Right lung (tissue), 2 donors: ENCODE measurements at regions not wholly inside any gene's neighbourhood (a gene's known extent, or its start where the extent isn't known, plus 50 kb on each side); places are given as distances from the start of the nearest gene placed in this dataset.

Source experiments
- DNase-seq, 2 donors: peaks; one replicate each; pipeline ENCODE4 v3.0.0-alpha.2; 2013

GRCh38 chr5:68479524-68479923, 264.0 kb downstream of the PIK3R1 start:
- DNase-seq = no peak

DNA sequence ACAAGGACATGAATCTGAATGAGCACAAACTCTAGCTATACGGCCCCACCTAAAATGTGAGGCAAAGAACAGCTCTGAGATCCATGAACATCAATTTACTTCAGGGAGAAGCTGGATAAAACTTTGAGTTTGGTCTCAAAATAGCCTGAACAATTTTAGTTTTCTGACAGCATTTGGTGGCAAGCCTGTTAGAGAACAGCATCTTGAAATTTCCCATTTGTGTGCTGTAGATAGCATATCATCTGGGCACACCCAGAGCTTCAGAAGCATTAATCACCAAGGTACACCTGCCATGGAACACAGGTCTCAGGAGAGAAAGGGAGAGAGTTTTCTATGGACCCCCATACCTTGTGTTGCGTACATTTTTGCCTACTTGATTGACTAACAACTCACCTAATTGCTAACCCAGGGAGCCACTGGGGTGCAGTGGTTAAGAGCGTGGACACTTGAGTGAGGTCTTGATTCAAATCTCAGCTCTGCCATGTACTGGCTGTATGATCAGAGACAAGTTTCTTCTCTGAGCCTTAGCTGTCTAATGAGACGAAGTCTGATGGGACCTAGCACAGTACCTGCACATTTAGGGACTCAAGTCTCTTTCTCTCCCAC, 264.9 kb downstream of the PIK3R1 start:
- DNase-seq = no peak

DNA sequence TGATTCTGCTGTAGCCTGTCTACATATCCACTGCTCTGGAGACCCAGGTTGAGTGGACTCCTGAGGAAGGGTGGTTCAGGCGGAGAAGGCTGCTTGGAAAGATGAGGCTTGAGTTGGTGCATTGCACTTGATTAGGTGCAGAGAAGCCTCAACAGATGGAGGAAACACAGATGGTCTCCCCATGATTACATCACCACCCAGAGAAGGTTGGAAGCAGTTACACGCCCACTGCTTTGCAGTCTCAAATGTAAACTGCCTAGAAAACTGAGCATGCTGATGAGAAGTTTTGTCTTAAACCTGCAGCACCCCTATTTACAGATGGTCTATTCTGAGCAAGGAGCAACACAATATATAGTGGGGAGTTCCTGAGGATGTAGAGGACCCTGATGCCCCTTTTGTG, 266.6 kb downstream of the PIK3R1 start:
- no peak for DNase-seq

DNA sequence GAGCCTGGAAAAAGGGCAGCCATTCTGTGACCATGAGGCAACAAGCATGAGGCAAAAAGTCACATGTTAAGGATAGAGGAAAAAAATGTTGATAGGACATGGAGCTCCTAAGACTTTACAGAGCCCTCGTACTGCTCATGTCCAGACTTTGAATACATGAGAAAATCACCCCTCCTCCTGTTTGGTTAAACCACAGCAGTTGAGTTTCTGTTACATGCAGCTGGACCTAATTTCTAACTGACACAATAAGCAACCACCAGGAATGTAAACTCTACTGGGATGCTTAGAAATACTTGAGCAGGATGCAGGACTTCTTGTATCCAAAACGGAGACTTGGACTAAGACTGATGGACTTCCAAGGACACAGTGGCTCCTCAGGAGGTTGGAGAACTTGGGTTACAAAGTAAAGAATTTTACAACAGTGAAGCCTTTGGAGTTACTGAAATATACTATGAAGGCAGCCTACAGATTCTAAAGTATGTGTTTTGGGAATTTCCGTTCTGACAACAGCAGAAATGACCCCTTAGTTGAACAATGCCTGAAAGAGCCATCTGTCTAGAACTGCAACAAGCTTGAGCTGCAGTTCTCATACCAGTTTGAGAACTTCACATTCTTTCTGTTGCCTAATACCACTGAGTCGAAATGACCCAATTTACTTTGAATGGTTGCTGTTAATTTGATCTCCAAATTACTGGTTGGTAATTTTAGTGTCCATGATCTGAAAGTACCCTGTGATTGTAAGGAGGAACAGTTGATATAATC, 268.9 kb downstream of the PIK3R1 start:
- no peak for DNase-seq

GRCh38 chr5:68489556-68489955, 274.0 kb downstream of the PIK3R1 start:
- no peak for DNase-seq

GRCh38 chr5:68490406-68490805, 274.9 kb downstream of the PIK3R1 start:
- DNase-seq = no peak

- DNase-seq = no peak
These were observed 279.2 kb downstream of the PIK3R1 start for GRCh38 chr5:68494771-68495170.

- DNase-seq = peak in 1 of 2 donors; percentile 17
These were observed 284.4 kb downstream of the PIK3R1 start for GRCh38 chr5:68499987-68500386.

GRCh38 chr5:68500813-68501212, 285.3 kb downstream of the PIK3R1 start:
- no peak for DNase-seq

DNA sequence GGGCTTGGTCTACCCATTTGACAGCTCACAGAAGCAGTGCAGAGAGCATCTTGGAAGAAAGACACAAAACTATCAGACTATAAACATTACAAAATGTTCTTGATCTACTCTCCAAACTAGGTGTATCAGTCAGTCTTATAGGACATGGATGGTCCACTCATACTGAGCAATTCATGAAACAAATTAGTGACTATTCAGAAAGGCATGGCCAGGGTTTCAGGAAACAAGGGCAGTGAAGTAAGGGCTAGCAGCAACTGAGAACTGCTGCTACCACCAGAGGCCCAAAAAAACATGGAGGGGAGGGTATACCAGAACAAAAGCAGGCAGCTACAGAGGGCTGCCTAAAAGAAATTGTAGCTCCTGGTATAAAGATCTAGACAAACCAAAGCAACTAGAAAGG, 287.0 kb downstream of the PIK3R1 start:
- DNase-seq = no peak

DNA sequence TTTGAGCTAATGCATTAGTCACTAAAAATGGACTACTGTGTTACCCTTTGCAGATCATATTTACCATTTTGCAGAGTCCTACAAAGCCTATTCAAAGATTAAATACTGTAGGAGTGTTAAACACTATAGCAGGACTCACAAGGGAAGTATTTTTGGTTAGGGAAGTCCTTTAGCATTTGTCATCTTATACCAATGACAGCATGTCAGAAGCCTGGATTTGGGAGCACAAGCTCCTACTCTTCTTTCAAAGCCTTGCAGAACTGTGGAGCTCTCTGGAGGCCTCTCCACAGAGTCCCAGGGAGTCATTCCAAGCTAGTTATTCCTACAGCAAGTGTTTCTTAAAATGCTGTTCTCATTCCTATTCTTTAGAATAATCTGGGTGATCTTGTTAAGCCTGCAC, 288.8 kb downstream of the PIK3R1 start:
- DNase-seq = no peak

GRCh38 chr5:68505917-68506860, 290.6 kb downstream of the PIK3R1 start:
- DNase-seq = no peak

GRCh38 chr5:68515514-68515913, 300.0 kb downstream of the PIK3R1 start:
- no peak for DNase-seq

GRCh38 chr5:68518286-68518685, 302.7 kb downstream of the PIK3R1 start:
- DNase-seq = no peak

DNA sequence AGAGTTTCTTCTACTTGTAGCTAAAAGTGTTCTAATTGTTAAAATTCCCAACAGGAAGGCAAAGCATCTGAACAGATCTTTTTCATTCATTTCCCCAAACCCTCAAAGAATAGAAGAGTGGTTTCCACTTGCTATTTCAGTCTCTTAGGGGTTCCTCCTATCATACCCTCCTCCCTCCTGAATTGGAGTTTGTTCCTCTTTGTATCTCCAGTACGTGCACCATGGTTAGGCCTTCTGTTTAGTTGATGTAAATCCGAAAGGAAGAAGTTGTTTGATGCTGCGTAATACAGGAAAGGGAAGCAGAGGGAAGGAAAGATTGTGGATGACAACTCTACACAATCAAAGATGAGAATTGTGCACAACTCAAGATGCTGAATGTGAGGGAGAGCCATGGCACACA, 303.6 kb downstream of the PIK3R1 start:
- no peak for DNase-seq

GRCh38 chr5:68521776-68522175, 306.2 kb downstream of the PIK3R1 start:
- DNase-seq = no peak

GRCh38 chr5:68522863-68523262, 307.3 kb downstream of the PIK3R1 start:
- no peak for DNase-seq

DNA sequence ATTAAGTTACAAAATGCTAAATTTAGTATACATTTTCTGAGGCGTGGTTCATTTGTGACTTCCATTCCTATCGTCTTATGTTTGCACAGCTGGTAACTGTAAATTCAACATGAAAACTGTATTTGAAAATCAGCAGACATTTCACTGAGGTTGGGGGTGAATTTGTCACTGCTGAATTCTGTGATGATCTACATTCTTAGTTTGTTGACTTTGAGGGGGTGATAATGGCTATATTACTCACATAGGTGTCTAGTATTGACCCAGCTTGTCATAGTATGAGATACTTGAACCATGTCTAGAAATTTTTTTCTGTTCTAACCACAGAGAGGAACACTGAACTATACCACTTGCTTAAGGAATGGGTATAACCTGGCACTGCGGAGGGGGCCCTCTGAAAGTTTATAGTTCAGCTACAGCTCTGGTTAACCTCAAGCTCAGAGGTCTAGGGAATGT, 313.3 kb downstream of the PIK3R1 start:
- DNase-seq = no peak

- no peak for DNase-seq
These were observed 314.0 kb downstream of the PIK3R1 start for GRCh38 chr5:68529581-68529980.

DNA sequence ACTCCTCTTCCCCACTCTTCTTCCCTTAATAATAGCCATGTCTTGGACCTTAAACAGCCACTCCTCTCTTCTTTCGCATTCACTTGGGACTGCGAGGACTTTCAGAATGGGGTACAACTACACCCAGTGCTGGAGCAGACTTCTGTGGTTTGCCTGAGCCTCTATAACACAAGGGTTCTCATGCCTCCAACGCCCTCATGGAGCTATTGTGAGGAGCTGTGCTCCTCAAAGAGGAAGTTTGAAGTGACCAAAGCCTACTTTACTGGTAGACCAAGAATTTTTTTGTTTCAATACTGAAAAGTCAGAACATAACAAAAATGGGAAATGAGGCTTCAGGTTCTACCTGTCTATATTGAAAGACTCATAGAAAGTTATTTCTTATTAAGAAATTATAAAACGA, 316.4 kb downstream of the PIK3R1 start:
- DNase-seq = no peak

DNA sequence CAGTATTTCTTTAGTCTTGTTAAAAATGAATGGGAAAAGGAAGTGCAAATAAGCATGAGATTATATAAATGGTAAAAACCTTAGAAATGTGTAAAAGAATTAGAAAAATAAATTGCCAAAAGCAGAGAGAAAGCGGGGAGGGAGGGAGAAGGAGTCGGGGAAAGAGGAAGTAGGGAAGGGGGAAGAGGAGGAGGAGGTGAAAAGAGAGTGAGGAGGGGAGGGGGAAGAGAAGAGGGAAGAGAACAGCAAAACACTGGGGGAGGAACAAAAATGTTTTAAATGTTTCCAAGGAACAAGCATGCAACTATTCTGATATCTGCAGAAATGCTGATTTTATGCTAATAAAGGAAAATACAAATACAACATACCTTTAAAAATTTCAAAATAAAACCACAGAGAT, 317.5 kb downstream of the PIK3R1 start:
- DNase-seq = no peak

GRCh38 chr5:68533571-68534084, 318.1 kb downstream of the PIK3R1 start:
- no peak for DNase-seq
